Fibroblast of lung (primary cell): ENCODE measurements at regions not wholly inside any gene's neighbourhood (a gene's known extent, or its start where the extent isn't known, plus 50 kb on each side); places are given as distances from the start of the nearest gene placed in this dataset.

Experiments
- DNase-seq, 2 donors: peaks; one replicate each; pipeline versions ENCODE4 v3.0.0 to v3.0.0-alpha.2; 2010; ENCODE audit warnings: low read depth in 2 of 2
- H2AFZ ChIP-seq: 2 replicates; pipeline ENCODE4 v1.5.1; 2012; ENCODE audit warnings: low read length, control low read depth, inconsistent platforms
- H3K27ac ChIP-seq: 2 replicates; pipeline ENCODE4 v1.5.1; 2011; ENCODE audit warnings: low read length, control low read depth; ENCODE audit not compliant: insufficient read depth
- H3K27me3 ChIP-seq: 2 replicates; pipeline ENCODE4 v1.5.1; 2011; ENCODE audit warnings: mild to moderate bottlenecking, low read length; ENCODE audit not compliant: control insufficient read depth, insufficient read depth
- H3K36me3 ChIP-seq: 2 replicates; pipeline ENCODE4 v1.5.1; 2011; ENCODE audit warnings: low read length; ENCODE audit not compliant: control insufficient read depth, insufficient read depth
- H3K4me1 ChIP-seq: 2 replicates; pipeline ENCODE4 v1.5.1; 2011; ENCODE audit warnings: low read length; ENCODE audit not compliant: control insufficient read depth, insufficient read depth; ENCODE audit errors: extremely low read depth
- H3K4me2 ChIP-seq: 2 replicates; pipeline ENCODE4 v1.5.1; 2011; ENCODE audit warnings: low read length, control low read depth; ENCODE audit not compliant: insufficient read depth; ENCODE audit errors: extremely low read depth
- H3K4me3 ChIP-seq, 4 experiments: fragments of 200-600 bp in 1 of 4; sonication (generic) in 1 of 4; replicated peaks in 1 of 4; 2 replicates each; pipeline ENCODE4 v1.5.1; 2011 to 2016; ENCODE audit warnings: low read length in 4 of 4, low read depth in 3 of 4, mild to moderate bottlenecking in 3 of 4, control low read depth in 2 of 4, inconsistent platforms in 1 of 4, mixed read lengths in 1 of 4; ENCODE audit not compliant: insufficient read depth in 1 of 4; ENCODE audit errors: control extremely low read depth in 1 of 4
- H3K79me2 ChIP-seq: 2 replicates; pipeline ENCODE4 v1.5.1; 2012; ENCODE audit warnings: mild to moderate bottlenecking, low read length, inconsistent platforms; ENCODE audit not compliant: control insufficient read depth, insufficient read depth
- H3K9ac ChIP-seq: 2 replicates; pipeline ENCODE4 v1.5.1; 2011; ENCODE audit warnings: mild to moderate bottlenecking, low read length, control low read depth; ENCODE audit not compliant: insufficient read depth
- H3K9me3 ChIP-seq: 2 replicates; pipeline ENCODE4 v1.5.1; 2012; ENCODE audit warnings: low read depth, low read length; ENCODE audit not compliant: control insufficient read depth, insufficient read depth
- H4K20me1 ChIP-seq: 2 replicates; pipeline ENCODE4 v1.5.1; 2011; ENCODE audit warnings: low read length; ENCODE audit not compliant: control insufficient read depth, insufficient read depth; ENCODE audit errors: extremely low read depth
- EZH2 ChIP-seq: IDR thresholded peaks from 2 replicates; pipeline ENCODE4 v1.5.1; 2012; ENCODE audit warnings: low read length, control low read depth, mild to moderate bottlenecking; ENCODE audit errors: missing control alignments
- TF ChIP-seq, protein P1 (sequence below), 2 donors: IDR thresholded peaks in 1 of 2; conservative IDR thresholded peaks in 1 of 2; 1 replicate in 1 of 2; 2 replicates in 1 of 2; pipeline ENCODE4 v1.5.1; 2011 to 2012; ENCODE audit warnings: low read length in 2 of 2, control low read depth in 1 of 2, inconsistent platforms in 1 of 2, low read depth in 1 of 2, mild to moderate bottlenecking in 1 of 2

DNA sequence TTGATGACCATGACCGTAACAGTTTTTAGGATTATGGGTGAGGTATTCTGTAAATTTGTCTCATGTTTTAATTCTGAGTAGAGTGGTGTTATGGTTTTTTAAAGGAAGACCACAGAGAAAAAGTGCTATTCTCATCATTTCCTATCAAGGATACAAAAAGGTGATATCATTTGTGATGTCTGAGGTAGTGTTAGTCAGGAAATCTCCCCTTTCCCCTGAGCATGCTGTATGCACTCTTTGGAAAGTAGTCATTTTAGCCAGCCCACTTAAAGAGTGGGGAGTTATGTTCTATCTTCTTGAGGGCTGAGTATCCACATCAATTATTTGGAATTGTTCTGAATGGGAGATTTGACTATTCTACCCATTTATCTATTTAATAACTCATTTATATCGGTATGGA is 414.2 kb upstream of the SLC14A2 start:
- Histone ChIP-seq H3K27ac (no peak overlapping the region), H2AFZ (no peak overlapping the region), H3K9ac (no peak overlapping the region), H4K20me1 (no peaks in the 10 kb centered on the region), H3K4me3 (no peak overlapping the region), H3K27me3 (no peaks in the 10 kb centered on the region), H3K4me2 (no peak overlapping the region), H3K36me3 (no peaks in the 10 kb centered on the region), H3K9me3 (no peaks in the 10 kb centered on the region), H3K4me1 (no peaks in the 10 kb centered on the region), H3K79me2 (no peaks in the 10 kb centered on the region)
- TF ChIP-seq, protein P1, sequence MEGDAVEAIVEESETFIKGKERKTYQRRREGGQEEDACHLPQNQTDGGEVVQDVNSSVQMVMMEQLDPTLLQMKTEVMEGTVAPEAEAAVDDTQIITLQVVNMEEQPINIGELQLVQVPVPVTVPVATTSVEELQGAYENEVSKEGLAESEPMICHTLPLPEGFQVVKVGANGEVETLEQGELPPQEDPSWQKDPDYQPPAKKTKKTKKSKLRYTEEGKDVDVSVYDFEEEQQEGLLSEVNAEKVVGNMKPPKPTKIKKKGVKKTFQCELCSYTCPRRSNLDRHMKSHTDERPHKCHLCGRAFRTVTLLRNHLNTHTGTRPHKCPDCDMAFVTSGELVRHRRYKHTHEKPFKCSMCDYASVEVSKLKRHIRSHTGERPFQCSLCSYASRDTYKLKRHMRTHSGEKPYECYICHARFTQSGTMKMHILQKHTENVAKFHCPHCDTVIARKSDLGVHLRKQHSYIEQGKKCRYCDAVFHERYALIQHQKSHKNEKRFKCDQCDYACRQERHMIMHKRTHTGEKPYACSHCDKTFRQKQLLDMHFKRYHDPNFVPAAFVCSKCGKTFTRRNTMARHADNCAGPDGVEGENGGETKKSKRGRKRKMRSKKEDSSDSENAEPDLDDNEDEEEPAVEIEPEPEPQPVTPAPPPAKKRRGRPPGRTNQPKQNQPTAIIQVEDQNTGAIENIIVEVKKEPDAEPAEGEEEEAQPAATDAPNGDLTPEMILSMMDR (conservative IDR thresholded peaks at IDR 0.05 in 1 of 2, IDR thresholded peaks at IDR 0.05 in 1 of 2; ENCODE audit: low read depth in 1 of 2, low read length in 2 of 2), result no peak
- no peak for TF ChIP-seq EZH2
- DNase-seq, result no peak

DNA sequence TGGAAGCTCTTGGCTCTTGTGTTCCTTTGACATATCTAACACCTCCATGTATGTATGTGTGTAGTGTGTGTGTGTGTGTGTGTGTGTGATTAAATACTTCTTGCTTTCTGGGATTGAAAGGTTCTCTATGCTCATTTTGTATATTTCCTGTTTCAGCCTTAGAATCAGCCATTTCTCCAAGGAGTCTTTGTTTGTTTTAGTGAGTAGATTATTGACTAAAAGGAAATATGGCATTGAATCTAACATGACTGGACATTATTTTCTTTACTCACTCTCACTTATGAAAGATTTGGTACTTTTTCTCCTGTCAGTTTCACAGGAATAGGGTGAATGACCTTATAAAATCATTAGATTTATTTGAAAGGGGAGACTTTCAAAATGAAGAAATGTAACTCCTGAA is 413.8 kb upstream of the SLC14A2 start:
- H3K4me3 ChIP-seq, result no peak overlapping the region
- no peaks in the 10 kb centered on the region for H3K79me2 ChIP-seq
- no peak overlapping the region for H3K4me2 ChIP-seq
- H3K27ac ChIP-seq, result no peak overlapping the region
- DNase-seq, result no peak
- H2AFZ ChIP-seq, result no peak overlapping the region
- H4K20me1 ChIP-seq, result no peaks in the 10 kb centered on the region
- no peaks in the 10 kb centered on the region for H3K9me3 ChIP-seq
- H3K9ac ChIP-seq, result no peak overlapping the region
- no peaks in the 10 kb centered on the region for H3K36me3 ChIP-seq
- H3K27me3 ChIP-seq, result no peaks in the 10 kb centered on the region
- no peaks in the 10 kb centered on the region for H3K4me1 ChIP-seq
- TF ChIP-seq, protein P1 (conservative IDR thresholded peaks at IDR 0.05 in 1 of 2, IDR thresholded peaks at IDR 0.05 in 1 of 2; ENCODE audit: low read depth in 1 of 2, low read length in 2 of 2), result no peak
- no peak for TF ChIP-seq EZH2

DNA sequence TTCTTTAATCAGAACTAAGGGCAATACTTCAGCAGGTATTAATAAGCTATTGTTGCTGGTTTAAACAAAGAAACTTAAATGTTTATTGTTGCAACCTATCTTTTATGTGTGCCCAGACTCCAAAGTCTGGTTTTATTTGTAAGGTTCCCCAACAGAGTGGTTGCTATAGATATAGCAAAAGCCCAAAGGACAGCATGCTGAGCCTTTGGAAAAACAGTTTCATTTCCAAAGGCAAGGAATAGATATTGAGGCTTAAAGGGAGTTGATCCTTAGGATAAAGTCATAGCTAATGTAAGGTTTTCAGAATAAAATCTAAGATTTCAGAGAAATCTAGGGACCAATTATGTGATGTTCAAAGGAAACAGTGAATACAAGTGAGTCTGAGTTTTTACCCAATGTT is 413.2 kb upstream of the SLC14A2 start:
- H3K27me3 ChIP-seq, result no peaks in the 10 kb centered on the region
- TF ChIP-seq, protein P1 (conservative IDR thresholded peaks at IDR 0.05 in 1 of 2, IDR thresholded peaks at IDR 0.05 in 1 of 2; ENCODE audit: low read depth in 1 of 2, low read length in 2 of 2), result no peak
- no peak for TF ChIP-seq EZH2
- H3K4me2 ChIP-seq, result no peak overlapping the region
- no peaks in the 10 kb centered on the region for H3K79me2 ChIP-seq
- H3K4me1 ChIP-seq, result no peaks in the 10 kb centered on the region
- H3K27ac ChIP-seq, result no peak overlapping the region
- no peak overlapping the region for H2AFZ ChIP-seq
- no peak overlapping the region for H3K4me3 ChIP-seq
- no peak overlapping the region for H3K9ac ChIP-seq
- no peak for DNase-seq
- no peaks in the 10 kb centered on the region for H4K20me1 ChIP-seq
- H3K9me3 ChIP-seq, result no peaks in the 10 kb centered on the region
- H3K36me3 ChIP-seq, result no peaks in the 10 kb centered on the region
